Esophagus squamous epithelium (tissue), 4 donors: ENCODE measurements at regions not wholly inside any gene's neighbourhood (a gene's known extent, or its start where the extent isn't known, plus 50 kb on each side); places are given as distances from the start of the nearest gene placed in this dataset.

Experiments
- CTCF ChIP-seq, 6 experiments: fragments of 450-650 bp in 4 of 6; fragments of 200-600 bp in 2 of 6; sonication (generic) in 2 of 6; IDR thresholded peaks; one replicate each; pipeline ENCODE4 v1.5.1; 2016 to 2019; ENCODE audit warnings: antibody characterized with exemption in 6 of 6, mild to moderate bottlenecking in 4 of 6, moderate library complexity in 4 of 6
- POLR2A ChIP-seq, 4 donors: fragments of 450-650 bp; IDR thresholded peaks; one replicate each; pipeline ENCODE4 v1.6.1; 2017; ENCODE audit warnings: antibody characterized with exemption in 4 of 4, mild to moderate bottlenecking in 4 of 4, moderate library complexity in 3 of 4

GRCh38 chr13:59423708-59424340, 739.9 kb downstream of the DIAPH3 start:
- TF ChIP-seq CTCF (IDR thresholded peaks at IDR 0.05) (no peak), POLR2A (IDR thresholded peaks at IDR 0.05) (no peak)
